NCI-H748 (cell line): ENCODE measurements at regions not wholly inside any gene's neighbourhood (a gene's known extent, or its start where the extent isn't known, plus 50 kb on each side); places are given as distances from the start of the nearest gene placed in this dataset.
A peak's percentile ranks its signal among the peaks of the same experiment; 100 is the strongest.

Experiments
- DNase-seq: peaks from one replicate; lab custom pipeline; 2025; ENCODE audit not compliant: unreplicated experiment; lab: John Stamatoyannopoulos, UW

DNA sequence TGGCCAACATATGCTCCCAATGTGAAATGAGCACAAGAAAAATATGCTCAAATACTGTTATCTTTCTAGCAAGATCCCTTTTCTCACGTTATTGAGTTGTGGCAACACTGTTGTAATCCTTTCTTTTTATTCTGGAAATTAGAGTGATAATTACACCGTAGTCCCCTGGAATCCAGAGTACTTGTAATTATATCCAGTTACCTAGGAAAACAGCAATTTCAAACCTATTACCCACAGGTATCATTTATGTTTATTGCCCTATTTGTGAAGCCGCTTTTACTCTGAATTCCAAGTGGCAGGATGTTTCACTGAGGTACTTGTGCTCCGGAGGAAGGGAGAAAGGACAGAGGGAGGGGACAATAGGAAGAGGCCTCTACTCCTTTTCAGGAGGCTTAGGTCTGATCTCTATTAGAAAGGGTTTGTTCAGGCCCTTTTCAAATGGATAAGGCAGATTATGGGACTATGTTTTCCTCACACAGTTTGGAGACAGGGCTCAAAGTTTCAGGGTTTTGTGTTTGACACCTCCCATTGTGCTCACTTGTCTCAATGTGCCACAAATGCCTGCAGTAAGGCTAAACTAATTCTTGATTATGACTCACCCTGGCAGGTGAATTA, 646.6 kb downstream of the TUSC7 start:
- DNase-seq: peak; percentile 84

DNA sequence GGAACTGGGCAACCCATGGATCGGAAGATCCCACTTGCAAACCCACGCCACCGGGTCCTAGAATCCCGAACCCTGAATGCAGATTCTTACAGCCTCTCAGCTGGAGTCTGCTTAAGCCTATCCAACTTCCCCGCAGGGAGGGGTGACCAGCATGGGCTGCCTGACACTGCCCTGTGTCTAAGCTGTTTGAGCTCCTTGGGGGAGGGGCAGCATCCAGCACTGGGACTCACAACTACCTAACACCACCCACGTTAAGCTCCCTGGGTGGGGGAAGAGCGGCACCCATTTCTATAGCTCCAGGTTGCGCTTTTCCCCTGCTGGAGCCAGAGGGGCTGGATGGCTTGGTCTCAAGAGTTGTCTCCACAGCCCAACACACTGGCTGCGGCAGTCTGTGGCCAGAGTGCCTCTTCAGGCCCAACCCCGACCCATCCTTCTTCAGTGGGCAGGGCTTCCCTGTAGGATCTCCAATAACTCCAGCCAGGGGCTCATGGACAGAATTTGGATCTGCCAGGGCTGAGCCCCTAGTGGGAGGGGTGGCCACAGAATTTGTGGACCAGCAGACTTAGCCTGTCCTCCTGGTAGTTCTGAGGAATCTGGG, 649.2 kb downstream of the TUSC7 start:
- DNase-seq: no peak

GRCh38 chr3:117366574-117366973, 657.0 kb downstream of the TUSC7 start:
- no peak for DNase-seq

- DNase-seq: no peak
Observed at GRCh38 chr3:117367861-117368260, 658.3 kb downstream of the TUSC7 start.

GRCh38 chr3:117380631-117381030, 671.1 kb downstream of the TUSC7 start:
- DNase-seq: no peak

GRCh38 chr3:117393119-117393518, 683.5 kb downstream of the TUSC7 start:
- DNase-seq: no peak

DNA sequence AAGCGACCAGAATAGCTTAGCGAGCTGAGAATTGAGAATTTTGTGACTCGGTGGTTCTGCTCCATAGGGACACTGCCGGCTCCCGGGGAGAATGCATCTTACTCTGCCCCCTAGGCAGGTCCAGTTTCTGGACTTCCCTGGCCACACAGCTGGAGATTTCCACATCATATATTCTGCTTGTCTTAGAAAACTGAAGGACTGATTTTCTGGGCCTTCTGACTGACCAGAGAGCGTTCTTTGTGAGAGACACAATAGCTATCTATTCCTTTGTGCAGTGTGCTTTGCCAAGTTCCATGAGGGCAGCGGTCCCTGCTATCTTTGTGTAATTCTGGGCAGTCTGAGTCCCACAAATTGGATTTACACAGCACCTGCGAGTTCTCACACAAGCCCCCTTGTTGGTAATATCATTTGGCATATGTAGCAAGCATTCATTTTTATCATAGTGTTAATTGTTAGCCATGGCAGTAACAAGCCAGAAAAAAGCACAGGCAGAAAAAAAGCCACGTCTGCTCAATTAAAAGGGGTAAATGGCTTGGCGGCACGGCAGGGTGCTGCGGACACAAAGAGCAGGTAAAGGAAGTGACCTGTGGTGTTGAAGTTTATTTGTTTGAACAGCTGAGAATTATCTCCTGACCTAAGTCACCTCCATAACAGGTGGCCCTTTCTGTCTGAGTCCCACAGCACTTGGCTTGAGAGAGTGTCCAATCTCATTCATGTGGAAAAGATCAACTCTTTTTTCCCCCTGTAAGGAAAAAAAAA, 688.7 kb downstream of the TUSC7 start:
- peak; percentile 98 for DNase-seq

- DNase-seq: peak; percentile 78
Observed at GRCh38 chr3:117399311-117400078, 689.9 kb downstream of the TUSC7 start.

- no peak for DNase-seq
Observed at GRCh38 chr3:117400303-117400702, 690.7 kb downstream of the TUSC7 start.

DNA sequence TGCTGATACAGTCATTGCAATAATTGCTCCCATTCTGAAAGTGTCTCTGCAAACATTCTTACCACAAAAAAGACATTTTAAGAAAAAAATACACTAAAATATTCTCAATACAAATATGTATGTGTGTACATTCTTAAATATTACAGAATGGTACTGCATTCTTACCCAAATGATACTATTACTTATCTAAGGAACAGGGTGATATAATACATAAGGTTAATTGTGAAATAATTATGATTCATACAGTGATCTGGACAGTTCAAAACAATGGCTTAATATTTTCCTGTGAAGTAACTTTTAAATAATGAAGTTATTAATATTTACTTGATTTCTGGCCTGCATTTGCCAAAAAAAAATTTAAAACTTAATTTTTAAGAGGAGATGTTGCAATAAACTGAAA, 694.6 kb downstream of the TUSC7 start:
- DNase-seq: no peak

DNA sequence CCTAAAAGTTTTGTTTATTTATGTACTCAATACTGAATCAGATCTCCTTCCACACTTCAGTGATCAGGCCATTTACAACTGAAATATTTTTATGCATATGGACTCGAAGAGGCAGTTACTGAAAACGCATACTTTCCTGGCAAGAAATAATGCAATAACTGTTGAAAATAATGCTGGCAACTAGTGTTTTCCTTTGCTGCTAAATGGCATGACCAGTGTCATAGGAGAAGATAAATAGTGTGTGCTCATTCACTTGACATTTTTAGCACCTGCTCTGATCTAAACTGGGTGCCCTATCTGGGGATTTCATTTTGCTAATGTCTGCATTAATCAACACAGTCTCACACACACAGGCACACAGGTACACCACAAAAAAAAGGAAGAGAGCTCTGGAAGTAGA, 695.2 kb downstream of the TUSC7 start:
- DNase-seq: peak; percentile 73

- no peak for DNase-seq
Observed at GRCh38 chr3:117405359-117405758, 695.8 kb downstream of the TUSC7 start.

- DNase-seq: peak; percentile 54
Observed at GRCh38 chr3:117407317-117407716, 697.7 kb downstream of the TUSC7 start.

DNA sequence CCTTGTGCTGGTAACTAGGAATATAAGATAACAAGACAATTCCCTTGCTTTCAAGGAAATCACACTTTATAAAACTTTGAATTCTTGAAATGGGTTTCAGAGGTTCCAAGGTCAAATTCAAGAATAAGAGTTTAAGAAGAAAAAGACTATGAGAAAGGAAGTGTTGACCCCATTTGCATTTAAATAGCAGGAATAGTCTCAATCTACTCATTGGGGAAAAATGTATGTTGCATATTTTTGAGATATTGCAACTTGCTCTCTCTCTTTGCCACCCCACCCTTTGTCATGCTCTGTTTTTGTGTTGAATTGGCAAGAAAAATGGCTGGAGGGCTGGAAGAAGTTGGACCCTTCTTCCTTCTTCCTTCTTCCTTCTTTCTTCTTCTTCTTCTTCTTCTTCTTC, 699.2 kb downstream of the TUSC7 start:
- DNase-seq: no peak

DNA sequence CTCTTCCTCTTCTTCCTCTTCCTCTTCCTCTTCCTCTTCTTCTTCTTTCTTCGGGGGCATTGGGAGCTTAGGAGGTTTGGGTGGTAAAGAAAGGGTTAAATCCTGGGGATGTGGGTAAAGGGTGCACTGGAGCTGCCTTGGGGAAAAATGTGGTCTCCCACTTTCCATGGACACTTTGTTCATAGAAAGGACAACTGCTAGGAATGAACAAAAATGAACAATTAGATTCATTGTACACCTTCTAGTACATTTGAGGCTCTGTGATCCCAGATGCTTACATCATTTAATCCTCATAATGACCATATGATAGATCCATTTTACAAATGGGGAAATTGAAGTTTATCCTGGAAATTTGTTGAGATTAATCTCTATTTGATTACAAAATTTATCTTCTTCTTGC, 699.7 kb downstream of the TUSC7 start:
- DNase-seq: no peak

GRCh38 chr3:117409701-117410459, 700.3 kb downstream of the TUSC7 start:
- DNase-seq: no peak

GRCh38 chr3:117411971-117412370, 702.4 kb downstream of the TUSC7 start:
- DNase-seq: no peak

- DNase-seq: no peak
Observed at GRCh38 chr3:117417411-117417810, 707.8 kb downstream of the TUSC7 start.

- no peak for DNase-seq
Observed at GRCh38 chr3:117427081-117427480, 717.5 kb downstream of the TUSC7 start.

GRCh38 chr3:117433427-117433826, 723.8 kb downstream of the TUSC7 start:
- no peak for DNase-seq
